ENCODE measurements at regions not wholly inside any gene's neighbourhood (a gene's known extent, or its start where the extent isn't known, plus 50 kb on each side); places are given as distances from the start of the nearest gene placed in this dataset.
A peak's percentile ranks its signal among the peaks of the same experiment; 100 is the strongest.

DNA sequence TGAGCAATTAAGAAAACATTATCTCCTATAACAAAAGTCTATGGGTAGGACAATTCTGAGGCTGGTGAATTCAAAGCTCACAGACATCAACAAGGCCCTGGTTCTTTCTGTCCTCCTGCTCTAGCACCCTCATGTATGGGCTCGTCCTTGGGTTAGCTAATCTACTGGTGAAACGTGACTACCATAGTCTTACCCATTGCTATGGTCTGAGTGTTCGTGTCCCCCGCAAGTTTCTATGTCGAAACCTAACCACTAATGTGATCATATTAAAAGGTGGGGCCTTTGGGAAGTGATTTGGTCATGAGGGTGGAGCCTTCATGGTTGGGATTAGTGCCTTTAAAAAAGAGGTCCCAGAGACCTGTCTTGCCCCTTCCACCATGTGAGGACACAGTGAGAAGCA is 564.7 kb downstream of the TNS1 start:
- peak; percentile 37 for DNase-seq (ENCODE audit: low read depth)
- no peak overlapping the region for H3K4me3 ChIP-seq (ENCODE audit: control insufficient read depth, low read depth, low read length)
- TF ChIP-seq, protein P1, sequence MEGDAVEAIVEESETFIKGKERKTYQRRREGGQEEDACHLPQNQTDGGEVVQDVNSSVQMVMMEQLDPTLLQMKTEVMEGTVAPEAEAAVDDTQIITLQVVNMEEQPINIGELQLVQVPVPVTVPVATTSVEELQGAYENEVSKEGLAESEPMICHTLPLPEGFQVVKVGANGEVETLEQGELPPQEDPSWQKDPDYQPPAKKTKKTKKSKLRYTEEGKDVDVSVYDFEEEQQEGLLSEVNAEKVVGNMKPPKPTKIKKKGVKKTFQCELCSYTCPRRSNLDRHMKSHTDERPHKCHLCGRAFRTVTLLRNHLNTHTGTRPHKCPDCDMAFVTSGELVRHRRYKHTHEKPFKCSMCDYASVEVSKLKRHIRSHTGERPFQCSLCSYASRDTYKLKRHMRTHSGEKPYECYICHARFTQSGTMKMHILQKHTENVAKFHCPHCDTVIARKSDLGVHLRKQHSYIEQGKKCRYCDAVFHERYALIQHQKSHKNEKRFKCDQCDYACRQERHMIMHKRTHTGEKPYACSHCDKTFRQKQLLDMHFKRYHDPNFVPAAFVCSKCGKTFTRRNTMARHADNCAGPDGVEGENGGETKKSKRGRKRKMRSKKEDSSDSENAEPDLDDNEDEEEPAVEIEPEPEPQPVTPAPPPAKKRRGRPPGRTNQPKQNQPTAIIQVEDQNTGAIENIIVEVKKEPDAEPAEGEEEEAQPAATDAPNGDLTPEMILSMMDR (conservative IDR thresholded peaks at IDR 0.05; ENCODE audit: control insufficient read depth, insufficient read depth, low read depth, low read length), result no peak

GRCh38 chr2:217437290-217437870 is 565.4 kb downstream of the TNS1 start:
- TF ChIP-seq, protein P1 (conservative IDR thresholded peaks at IDR 0.05; ENCODE audit: control insufficient read depth, insufficient read depth, low read depth, low read length), result no peak
- DNase-seq (ENCODE audit: low read depth), result no peak
- H3K4me3 ChIP-seq (ENCODE audit: control insufficient read depth, low read depth, low read length), result no peak overlapping the region

- H3K4me3 ChIP-seq (ENCODE audit: control insufficient read depth, low read depth, low read length), result no peak overlapping the region
- TF ChIP-seq, protein P1 (conservative IDR thresholded peaks at IDR 0.05; ENCODE audit: control insufficient read depth, insufficient read depth, low read depth, low read length), result no peak
- no peak for DNase-seq (ENCODE audit: low read depth)
These were observed 566.4 kb downstream of the TNS1 start for GRCh38 chr2:217436386-217436785.

DNA sequence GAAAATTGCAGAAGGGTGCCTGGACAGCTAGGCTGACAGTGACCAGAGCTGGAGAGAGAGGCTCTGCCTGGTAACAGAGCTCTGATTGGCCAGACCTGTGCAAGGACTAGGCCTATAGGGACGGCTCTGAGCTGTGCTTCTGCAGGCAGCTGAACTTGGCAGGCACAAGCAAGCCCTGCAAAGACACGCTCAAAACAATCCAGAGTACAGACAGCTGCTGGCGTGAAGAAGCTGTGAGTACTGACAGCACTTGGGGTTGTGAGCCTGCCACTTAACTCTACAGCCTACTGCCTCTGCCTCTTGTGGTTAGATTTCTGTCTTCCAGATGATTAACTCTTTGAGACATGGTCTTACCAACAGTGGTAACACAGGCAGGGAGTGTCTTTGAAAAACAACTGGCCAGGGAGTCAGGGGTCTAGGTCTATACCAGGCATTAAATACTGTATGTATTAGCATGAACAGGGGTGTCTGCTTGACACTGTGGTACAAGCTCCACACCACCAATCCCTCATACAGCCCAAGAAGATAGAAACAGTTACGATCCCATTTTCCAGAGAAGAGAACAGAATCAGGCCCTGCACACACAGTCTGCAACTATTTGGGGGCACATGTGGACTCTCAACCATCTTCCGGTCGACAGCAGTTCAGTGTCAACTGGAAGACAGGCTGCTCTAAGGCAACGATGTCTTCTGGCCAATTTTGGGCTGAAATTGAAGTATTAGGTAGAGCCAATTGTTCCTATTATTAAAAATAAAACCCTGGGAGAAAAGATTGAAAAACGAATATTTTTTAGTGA is 568.4 kb downstream of the TNS1 start:
- H3K4me3 ChIP-seq (ENCODE audit: control insufficient read depth, low read depth, low read length), result no peak overlapping the region
- peak; percentile 98 for DNase-seq (ENCODE audit: low read depth)
- TF ChIP-seq, protein P1 (conservative IDR thresholded peaks at IDR 0.05; ENCODE audit: control insufficient read depth, insufficient read depth, low read depth, low read length), result no peak

DNA sequence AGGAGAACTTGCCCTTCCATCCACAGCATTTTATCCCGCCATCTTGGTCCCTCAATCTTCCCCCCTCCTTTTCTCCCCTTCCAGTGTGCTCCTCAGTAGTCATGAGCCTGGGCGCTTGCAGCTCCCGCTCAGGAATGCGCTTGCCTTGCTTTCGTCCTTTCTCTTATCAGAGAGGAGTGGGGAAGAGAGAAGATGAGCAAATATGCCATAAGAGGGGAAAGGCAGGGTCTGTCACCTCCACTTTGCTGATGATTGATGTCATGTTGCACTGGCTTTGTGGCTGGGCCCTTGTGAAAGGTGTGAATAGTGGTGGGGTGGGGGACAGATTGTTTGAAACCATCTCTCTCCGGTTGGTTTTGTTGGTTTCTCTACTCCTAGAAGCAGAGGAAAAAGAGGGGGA is 569.3 kb downstream of the TNS1 start:
- no peak for DNase-seq (ENCODE audit: low read depth)
- H3K4me3 ChIP-seq (ENCODE audit: control insufficient read depth, low read depth, low read length), result no peak overlapping the region
- TF ChIP-seq, protein P1 (conservative IDR thresholded peaks at IDR 0.05; ENCODE audit: control insufficient read depth, insufficient read depth, low read depth, low read length), result no peak

- DNase-seq (ENCODE audit: low read depth), result no peak
- TF ChIP-seq, protein P1 (conservative IDR thresholded peaks at IDR 0.05; ENCODE audit: control insufficient read depth, insufficient read depth, low read depth, low read length), result no peak
- H3K4me3 ChIP-seq (ENCODE audit: control insufficient read depth, low read depth, low read length), result no peak overlapping the region
These were observed 571.1 kb downstream of the TNS1 start for GRCh38 chr2:217431577-217432269.
